Prostate gland (tissue), 2 donors: ENCODE measurements at regions not wholly inside any gene's neighbourhood (a gene's known extent, or its start where the extent isn't known, plus 50 kb on each side); places are given as distances from the start of the nearest gene placed in this dataset.

ENCODE experiments used
- POLR2A ChIP-seq: fragments of 450-650 bp; IDR thresholded peaks from one replicate; pipeline ENCODE4 v1.6.1; 2016; ENCODE audit warnings: antibody characterized with exemption, mild to moderate bottlenecking
- TF ChIP-seq, protein P1 (sequence below), 4 experiments: fragments of 200-600 bp in 2 of 4; fragments of 450-650 bp in 2 of 4; sonication (generic) in 2 of 4; IDR thresholded peaks; 1 replicate in 3 of 4; 2 replicates in 1 of 4; pipeline ENCODE4 v1.5.1; 2016 to 2019; ENCODE audit warnings: antibody characterized with exemption in 4 of 4, mild to moderate bottlenecking in 2 of 4, moderate library complexity in 2 of 4

DNA sequence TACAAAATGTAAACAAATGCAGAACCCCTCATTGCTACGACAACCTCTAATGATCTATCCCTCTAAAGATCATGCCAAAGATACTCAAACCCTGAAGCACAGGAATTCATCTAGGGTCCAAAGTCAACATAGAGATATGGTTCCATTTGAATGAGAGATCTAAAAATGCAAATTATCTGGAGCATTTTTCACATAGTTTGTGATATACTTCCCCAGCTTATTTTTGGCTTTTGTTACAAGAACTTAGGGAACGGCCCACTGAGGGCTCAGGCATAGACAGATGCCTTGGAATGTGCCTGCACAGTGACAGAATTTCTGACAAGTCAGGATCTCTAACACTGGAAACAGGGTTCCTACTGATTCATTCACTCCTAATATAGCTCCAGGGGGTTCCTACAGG, 258.9 kb upstream of the THBS1 start:
- TF ChIP-seq, protein P1, sequence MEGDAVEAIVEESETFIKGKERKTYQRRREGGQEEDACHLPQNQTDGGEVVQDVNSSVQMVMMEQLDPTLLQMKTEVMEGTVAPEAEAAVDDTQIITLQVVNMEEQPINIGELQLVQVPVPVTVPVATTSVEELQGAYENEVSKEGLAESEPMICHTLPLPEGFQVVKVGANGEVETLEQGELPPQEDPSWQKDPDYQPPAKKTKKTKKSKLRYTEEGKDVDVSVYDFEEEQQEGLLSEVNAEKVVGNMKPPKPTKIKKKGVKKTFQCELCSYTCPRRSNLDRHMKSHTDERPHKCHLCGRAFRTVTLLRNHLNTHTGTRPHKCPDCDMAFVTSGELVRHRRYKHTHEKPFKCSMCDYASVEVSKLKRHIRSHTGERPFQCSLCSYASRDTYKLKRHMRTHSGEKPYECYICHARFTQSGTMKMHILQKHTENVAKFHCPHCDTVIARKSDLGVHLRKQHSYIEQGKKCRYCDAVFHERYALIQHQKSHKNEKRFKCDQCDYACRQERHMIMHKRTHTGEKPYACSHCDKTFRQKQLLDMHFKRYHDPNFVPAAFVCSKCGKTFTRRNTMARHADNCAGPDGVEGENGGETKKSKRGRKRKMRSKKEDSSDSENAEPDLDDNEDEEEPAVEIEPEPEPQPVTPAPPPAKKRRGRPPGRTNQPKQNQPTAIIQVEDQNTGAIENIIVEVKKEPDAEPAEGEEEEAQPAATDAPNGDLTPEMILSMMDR (IDR thresholded peaks at IDR 0.05): no peak
- TF ChIP-seq POLR2A: no peak
